ENCODE measurements at regions not wholly inside any gene's neighbourhood (a gene's known extent, or its start where the extent isn't known, plus 50 kb on each side); places are given as distances from the start of the nearest gene placed in this dataset.
"Not testable (repeated sequence)": the region's sequence is repeated elsewhere in the genome, so short reads cannot be mapped to it uniquely, and the experiment has no call there.

DNA sequence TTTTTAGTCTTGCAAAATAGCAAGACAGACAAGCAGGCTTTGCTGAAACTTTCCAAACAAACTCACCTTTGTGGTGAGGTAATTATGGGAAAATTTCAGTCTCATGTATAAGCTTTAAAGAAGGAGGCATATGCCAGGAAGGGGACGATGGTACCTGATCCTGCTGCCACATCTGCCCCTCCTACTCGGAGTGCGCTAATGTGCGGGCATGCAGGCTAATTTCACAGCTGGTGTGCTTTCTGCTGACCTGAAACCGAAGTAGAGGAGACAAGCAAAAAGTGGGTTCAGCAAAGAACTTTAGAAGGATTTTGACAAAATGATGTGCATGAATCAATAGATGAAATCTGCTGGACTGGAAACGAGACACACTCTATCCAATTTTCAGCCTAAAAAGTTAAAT lies 117.1 kb upstream of the IRX4 start:
- no peak for DNase-seq (ENCODE audit: low read depth)

DNA sequence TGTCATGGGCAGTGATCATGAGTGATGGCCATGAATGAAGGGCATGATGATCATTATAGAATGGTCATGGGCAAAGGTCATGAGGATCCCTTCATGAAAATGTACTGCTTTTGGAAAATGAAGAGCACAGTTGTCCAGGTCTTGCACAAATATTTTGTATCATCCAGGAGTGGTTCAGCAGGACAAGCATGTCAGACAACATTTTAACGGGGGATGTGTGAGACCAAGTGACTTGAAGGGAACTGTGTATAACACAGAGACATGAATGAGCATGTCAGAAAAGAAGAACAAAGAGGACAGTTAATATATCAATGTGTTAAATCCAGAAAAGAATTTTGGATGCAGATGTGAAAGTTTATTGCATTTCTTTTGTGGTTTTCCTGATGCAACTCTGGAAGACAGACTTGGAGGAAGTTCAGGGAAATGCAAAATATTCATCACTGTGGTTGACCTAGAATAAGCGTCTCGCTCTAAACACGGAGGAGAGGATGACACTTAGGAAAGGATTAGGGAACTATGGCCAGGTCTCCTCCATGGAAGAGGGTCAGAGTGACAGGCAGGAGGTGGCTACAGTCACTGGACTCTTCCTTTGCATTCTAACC lies 116.1 kb upstream of the IRX4 start:
- no peak for DNase-seq (ENCODE audit: low read depth)

DNA sequence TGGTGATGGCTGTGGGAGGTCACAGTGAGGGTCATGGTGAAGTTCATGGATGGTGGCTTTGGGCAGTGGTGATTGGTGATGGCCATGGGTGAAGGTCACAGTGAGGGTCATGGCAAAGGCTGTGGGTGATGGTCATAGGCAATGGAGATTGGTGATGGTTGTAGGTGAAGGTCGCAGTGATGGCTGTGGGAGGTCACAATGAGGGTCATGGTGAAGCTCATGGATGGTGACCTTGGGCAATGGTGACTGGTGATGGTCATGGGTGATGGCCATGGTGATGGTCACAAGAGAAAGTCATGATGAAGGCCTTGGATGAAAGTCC lies 115.6 kb upstream of the IRX4 start:
- no peak for DNase-seq (ENCODE audit: low read depth)

DNA sequence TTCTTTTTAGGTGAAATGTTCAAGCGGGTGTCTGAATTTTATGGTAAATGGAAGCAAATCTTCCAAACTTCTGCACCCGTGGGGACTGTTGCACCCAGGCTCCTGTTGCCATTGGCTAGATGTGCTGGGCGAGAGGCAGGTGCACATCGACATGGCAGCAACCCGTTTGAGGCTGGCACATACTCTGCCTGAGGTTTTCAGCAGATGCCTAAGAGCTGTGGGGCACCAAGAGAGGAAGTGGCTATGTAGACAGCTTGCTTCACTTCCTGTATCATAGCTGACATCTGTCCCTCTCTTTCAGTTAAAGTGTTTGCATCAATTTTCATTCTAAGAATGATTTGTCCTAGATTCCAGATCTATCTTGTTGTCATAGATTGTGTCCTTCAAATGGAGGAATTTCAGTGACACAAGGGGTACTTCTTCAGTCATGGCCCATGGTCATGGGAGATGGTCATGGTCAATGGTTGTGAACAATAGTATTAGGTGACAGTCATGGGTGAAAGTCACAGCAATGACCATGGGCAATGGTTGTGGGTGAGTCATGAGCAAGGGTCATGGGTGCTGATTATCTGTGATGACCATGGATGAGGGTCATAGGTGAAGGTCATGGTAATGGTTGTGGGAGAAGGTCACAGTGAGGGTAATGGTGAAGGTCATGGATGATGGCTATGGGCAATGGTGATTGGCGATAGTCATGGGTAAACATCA lies 115.1 kb upstream of the IRX4 start:
- DNase-seq (ENCODE audit: low read depth) = no peak

DNA sequence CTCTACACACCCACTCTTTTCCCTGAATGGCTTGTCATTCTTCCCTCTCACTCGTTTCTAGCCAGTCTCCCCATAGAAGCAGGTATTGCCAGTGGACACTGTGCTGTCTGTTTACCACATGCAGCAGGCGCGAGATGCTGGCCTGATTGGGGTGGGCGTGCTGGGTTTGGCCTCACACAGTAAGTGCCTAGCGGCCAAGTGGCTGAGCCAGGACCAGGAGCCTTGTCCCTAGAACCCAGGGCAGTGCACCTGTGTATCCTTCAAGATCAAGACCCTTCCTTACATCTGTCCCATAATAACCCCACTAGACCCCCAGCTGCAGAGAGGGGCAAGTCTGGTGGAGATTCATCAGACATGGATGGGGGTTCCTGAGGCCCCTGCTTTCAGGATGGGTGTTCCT lies 112.8 kb upstream of the IRX4 start:
- DNase-seq (ENCODE audit: low read depth) = no peak

DNA sequence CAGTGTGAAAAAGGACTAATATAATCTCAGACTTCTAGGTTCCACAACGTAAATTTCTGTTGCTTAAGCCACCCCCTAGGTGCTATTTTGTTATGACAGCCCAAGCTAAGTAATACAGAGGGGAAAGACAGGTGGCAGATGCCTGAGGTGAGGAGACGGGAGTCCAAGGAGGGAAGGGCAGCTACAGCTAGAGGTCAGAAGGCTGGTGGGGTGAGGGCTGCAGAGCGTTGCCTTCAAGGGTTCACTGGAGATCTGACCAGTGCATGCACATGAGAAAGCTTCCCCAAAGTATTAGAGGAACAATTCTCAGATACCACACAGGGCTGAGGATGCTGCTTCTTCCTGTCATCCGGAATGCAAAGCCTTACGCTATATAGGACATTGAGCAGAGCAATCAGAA lies 104.7 kb upstream of the IRX4 start:
- no peak for DNase-seq (ENCODE audit: low read depth)

DNA sequence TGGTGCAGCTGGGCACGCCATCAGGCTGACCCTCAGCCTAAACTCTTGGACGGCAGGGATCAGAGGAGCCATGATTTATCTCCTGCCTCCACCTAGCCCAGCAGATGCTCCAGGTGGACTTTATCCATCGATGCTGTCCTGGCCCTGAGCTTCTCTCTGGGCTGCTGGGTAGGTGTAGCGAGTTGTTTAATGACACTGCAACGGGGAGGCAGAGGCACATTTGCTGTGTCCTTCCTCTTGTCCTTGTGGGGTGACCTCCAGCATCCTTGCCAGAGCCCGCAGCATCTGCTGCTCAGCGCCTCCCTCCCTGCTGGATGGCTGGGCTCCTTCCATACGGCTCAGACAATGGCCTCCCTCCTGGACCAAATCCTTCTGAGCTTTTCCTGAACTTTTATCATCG lies 103.1 kb upstream of the IRX4 start:
- no peak for DNase-seq (ENCODE audit: low read depth)

DNA sequence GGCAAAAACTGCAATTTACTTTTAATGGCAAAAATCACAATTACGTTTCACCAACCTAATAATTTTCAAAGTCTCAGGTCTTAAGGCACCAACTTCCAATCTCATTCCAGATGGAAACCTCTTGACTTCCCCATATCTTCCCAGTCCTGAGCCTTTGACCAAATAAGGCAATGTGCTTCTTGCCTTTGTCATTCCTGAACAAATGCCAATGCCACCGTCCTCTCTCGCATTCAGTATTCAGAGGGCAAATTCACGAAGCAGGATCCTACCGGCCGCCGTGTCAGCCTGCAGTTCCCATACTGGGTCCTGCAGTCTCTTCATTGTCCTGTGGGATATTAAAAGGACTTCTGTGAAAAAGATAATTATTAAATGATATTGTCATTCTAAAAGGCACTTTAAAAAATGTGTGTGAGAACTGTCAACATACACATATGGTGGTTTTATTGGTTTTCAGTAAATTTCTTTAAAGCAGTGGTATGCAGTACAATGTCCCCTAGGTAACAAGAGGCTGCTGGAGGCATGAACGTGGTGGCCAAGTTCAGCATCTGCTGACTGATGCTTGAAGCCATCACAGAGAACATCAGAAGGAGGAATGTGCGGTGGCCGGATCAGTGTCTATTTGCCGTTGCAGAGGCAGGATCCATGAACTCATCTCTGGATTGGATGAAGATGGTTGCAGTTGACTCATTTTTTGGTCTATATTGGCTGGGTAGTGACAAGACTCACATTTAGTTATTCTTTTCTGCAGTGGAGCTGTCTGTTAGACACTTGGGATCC lies 101.4 kb upstream of the IRX4 start:
- DNase-seq (ENCODE audit: low read depth) = no peak

DNA sequence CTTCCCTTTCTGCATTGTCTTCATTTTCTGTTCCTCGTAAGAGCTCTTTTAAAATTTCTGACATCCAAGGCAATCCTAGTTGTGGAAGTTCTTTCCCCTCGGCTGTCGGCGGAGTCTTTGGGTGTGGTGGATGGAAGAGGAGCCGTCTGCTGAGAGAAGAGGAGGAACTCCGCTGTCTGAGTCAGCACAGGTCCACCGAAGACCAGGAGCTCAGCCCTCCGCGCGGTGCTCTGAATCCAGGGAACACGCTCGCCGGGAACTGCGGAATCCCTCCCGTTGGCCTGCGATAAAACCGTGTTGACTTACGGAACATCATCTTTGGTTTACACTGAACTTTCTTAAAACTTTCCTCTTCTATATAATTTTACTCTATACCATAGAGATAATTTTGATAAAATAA lies 100.7 kb upstream of the IRX4 start:
- DNase-seq (ENCODE audit: low read depth) = no peak

DNA sequence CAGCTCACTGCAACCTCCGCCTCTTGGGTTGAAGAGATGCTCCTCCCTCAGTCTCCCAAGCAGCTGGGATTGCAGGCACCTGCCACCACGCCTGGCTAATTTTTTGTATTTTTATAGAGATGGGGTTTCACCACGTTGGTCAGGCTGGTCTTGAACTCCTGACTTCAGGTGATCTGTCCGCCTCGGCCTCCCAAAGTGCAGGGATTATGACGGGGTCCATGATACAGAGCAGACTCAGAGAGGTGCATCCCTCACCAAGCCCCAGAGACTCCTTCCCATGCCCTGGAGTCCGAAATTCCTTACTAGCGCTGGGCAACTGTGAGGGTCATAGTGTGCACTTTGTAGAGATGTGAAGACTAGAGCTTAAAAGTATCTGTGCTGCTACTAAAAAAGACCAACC lies 99.8 kb upstream of the IRX4 start:
- not testable (repeated sequence) for DNase-seq (ENCODE audit: low read depth)

DNA sequence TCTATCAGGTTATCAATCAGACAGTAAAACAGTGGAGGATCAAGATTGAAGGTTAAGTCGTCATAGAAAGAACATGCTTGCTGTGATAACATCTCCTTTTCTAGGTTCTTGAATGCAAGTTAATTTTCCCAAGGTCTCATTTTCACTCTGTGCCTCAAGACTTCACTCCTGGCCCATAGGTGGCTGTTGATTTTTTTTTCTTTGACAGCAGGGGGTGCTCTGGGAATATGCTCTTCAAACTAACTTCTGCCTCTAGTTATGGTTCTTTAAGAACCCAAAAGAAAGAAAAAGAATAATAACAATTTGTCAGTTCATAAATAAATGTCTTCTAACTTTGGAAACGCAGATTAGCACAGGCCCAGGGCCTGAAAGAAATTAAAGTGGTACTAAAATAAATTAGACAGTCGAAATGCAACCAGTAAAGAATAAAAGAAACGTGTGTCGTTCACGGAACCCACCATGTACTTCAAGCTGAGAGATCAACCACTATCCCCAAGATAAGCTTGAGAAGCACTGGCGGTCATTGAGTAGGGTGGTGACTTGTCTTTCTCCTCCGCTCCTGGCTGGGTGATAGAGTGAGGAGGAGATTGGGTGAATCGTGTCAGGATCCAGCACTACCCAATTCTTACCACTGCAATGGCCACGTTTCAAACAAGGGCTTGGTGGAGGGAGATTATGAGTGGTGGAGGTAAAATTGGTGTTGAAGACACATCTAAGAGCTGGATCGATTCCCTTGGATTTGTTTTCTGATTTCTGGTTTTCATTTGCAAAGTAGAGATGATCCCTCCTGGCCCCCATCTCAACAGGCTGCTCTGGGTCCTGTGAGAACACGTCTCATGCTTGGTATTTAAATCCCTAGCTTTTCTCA lies 93.4 kb upstream of the IRX4 start:
- peak; percentile 23 for DNase-seq (ENCODE audit: low read depth)

DNA sequence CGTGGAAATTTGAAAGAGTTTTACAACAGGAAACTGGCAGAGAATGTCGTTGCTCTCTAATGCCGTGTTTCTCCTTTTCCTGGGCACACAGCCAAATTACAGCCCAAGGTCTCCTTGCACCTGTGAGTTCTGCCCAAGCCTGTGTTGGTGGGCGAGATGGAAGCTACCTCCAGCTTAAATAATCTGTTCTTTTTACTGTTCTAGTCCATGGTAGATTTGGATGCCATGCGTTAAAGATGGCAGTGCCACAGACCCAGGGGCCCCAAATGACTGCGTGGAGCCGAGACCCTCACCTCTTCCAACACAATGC lies 92.6 kb upstream of the IRX4 start:
- DNase-seq (ENCODE audit: low read depth) = no peak

DNA sequence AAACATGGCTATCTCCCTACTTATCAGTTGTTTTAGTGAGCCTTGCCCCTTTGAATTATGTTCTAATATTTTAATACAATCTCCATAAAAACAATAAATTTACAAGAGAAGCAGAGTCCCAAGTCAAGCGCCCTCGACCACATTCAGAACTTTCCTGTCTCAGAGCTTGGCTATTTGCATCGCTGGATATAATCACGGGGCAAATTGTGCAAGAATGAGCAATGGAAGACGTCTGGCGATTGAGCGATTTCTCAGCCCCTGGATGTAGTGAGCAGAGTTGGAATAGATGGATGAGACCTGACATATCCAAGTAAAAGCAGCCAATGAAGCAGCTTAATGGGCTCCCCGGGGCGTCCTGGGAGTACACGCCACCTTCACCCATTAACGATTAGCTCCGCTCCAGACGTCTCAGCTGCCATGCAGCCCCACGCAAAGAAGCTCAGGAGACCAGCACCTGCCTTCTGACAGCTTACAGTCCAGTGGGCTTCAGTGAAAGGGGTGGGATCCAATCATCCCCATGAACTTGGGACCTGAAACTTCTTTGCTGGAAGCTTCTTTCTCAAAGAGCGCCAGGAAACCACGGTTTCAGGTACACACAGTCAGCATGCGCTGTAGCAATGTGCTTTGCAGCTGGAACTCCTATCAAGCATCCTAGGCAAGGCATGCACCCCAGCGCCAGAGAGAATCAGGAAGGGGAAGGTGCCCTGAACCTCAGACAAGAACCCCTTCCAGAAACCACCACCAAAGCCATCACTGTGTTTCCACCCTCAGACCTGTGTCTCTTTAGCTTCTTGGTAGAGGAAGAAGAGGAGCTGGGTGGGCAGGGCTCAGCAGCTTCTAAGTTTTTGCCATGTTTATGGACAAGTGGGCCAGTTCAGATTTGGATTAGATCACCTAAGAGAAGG lies 92.0 kb upstream of the IRX4 start:
- no peak for DNase-seq (ENCODE audit: low read depth)

DNA sequence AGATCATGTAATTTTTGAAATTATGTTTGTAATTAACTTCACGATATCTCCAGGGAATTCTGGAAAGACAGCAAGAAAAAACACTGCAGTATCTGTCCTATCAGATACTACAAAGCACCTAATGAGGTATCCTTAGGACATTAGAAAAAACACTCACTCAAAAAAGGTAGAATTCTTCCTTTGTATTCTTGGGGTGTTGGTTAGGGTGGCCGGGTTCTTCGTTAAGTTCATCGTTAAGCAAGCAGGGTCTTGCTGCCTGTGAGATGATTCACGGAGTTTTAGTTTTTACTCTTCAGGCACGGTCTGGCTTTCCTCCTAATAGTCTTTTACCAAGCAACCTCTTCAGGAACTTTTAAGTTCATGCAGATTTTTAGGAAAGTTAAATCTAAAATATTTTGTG lies 91.4 kb upstream of the IRX4 start:
- no peak for DNase-seq (ENCODE audit: low read depth)

DNA sequence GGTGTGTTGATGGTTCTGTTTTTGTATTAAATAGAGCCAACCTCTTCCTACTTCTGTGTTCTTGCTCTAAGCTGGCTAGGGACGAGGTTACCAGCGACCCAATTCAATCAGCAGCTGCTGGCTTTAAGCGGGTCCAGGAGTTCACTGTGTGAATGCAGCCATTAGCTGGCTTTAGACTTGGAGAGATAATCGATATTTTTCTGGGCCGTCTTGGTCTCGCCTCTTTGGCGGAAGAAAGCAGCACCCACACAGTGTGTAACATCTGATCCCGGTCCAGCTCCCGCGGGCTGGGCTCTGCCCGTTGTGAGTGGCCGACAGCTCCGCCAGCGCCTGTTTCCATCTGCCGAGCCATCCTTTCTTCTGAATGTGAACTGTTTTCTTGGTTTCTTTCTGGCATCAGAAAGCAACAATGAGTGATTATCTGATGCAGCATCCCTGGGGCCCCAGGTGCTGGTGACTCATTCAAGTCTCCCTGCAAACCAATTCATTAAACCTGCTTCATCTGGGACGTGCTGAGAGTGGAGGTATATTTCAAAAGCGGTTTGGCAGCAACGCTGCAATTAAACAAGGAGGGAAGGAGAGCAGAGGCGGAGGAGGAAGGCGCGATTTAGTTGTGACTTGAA lies 90.8 kb upstream of the IRX4 start:
- no peak for DNase-seq (ENCODE audit: low read depth)

DNA sequence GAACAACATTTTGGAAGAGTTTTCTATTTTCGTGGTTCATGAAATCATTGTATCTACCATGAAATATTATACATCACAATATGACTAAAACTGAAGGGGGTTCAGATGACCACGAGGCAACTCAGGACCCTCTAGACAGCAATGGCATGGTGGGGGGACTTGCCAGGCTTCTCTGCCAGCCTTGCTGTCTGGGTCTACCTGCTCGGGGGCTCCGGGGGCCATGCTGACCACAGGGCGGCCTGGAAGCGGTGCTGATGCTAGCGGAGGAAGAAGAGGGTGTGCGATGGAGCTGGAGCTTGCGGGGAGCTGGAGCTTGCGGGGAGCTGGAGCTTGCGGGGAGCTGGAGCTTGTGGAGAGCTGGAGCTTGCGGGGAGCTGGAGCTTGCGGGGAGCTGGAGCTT lies 89.2 kb upstream of the IRX4 start:
- DNase-seq (ENCODE audit: low read depth) = no peak

DNA sequence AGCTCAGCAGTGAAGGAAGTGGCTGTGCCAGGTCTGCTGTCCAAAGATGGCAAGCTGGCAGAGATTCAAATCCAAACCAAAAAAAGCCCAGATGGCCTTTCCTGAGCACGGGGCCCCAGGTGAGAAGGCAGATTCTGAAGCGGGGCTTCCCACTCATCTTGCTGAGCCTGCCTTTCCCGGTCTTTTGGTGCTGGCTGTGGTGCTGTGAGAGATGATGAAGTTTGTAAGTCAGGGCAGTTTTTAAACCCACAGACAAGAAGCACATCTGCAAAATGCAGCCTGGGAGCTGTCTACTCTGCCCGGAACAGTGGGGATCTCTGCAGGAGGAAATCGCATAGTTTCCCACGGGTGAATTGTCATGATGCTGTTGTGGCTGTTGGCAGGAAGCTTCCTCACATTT lies 85.0 kb upstream of the IRX4 start:
- DNase-seq (ENCODE audit: low read depth) = no peak

DNA sequence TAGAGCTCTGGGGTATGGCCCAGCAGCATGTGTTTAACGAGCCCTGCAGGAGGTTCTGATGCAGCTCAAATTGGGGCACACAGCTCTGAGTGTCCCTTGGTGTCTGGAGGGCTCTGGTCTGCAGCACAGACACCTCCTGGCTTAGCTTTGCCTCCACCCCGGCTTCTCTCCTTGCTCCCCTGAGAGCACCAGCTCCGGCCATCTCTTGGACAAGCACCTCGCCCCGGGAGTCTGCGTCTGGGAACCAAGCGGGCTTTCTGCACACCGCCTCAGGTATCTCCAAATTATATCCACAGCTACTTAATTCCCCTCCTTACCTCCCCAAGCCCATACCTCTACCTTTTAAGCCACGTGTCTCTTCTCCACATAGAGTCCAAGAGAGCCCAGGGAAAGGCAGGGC lies 83.7 kb upstream of the IRX4 start:
- DNase-seq (ENCODE audit: low read depth) = no peak

DNA sequence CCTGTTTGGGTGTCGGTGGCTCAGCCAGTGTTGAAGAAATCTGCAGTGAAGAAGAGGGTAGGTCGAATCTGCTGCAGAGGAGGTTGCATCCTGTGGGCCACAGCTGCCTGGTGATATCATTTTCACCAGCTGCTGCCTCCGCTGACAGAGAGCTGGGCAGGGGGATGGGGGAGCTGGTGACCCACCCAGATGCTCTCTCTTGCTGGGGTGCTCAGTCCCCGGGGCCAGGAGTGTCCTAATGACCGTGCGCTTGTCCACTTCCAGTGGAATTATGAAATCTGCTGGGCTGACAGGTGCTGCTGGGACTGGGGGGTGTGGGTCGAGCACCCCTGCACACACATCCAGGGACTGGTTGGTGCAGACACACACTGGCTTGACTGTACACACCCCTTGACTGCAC lies 83.2 kb upstream of the IRX4 start:
- no peak for DNase-seq (ENCODE audit: low read depth)

DNA sequence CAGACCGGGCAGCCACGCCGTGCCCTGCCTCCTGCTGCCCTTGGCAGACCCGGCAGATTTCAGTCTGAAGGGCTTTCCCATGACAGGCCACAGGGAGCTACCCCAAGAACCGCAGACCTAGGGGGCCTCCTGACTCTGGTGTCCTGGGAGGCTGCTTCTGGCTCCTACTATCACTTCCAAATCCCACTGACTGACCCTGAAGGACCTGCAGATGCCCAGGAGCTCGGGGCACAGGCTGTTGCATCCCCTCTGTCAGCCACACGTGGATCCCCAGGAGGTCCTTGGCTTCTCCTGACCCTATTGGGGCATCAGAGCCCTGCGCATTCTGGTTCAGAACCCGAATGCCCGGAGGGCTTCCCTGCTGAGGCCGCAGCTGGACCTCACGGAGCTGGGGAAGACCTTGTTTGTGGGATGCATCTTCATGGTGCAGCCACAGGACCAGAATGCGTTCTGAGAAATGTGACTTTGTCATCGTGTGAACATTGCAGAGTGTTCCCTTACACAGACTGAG lies 81.3 kb upstream of the IRX4 start:
- DNase-seq (ENCODE audit: low read depth) = no peak

DNA sequence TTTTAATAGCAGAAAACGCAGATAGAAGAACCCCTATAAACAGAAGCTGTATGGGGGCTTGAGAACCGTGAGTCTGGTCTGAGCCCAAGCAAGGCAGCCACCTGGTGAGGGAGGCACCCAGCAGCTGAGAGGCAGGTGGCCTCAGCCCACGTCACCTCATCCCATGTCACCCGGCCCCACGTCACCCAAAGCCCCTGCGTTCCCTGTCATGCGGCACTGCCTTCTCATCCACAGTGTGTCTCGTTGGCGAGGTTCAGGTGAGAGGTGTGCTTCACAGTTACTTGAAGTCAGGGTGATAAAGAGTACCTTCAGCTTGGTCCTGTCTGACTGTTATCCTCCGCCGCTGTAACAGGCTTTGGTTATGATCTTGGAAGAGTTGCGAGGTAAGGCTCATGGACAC lies 80.6 kb upstream of the IRX4 start:
- no peak for DNase-seq (ENCODE audit: low read depth)

Measured in HT1080 (cell line).